ENCODE measurements at regions not wholly inside any gene's neighbourhood (a gene's known extent, or its start where the extent isn't known, plus 50 kb on each side); places are given as distances from the start of the nearest gene placed in this dataset.

- Histone ChIP-seq H3K4me1 (ENCODE audit: control insufficient read depth, extremely low read depth, insufficient read depth, low read length) (no peaks in the 10 kb centered on the region), H3K9me1 (replicated peaks; ENCODE audit: control insufficient read depth, extremely low read depth, insufficient read depth, low read length) (no peaks in the 10 kb centered on the region), H2AFZ (ENCODE audit: low read depth, low read length) (no peak overlapping the region), H3K36me3 (ENCODE audit: control insufficient read depth in 2 of 2, extremely low read depth in 1 of 2, insufficient read depth in 2 of 2, low read length in 2 of 2) (no peaks in the 10 kb centered on the region), H3K79me2 (ENCODE audit: control insufficient read depth, insufficient read depth, low read length) (no peaks in the 10 kb centered on the region), H3K4me3 (replicated peaks in 1 of 3; ENCODE audit: insufficient read depth in 1 of 3, low read depth in 1 of 3, low read length in 3 of 3) (no peak overlapping the region), H3K4me2 (ENCODE audit: insufficient read depth, low read length) (no peak overlapping the region), H3K9me3 (replicated peaks; ENCODE audit: control insufficient read depth, insufficient read depth, low read length) (no peaks in the 10 kb centered on the region), H3K27me3 (ENCODE audit: control insufficient read depth in 2 of 2, insufficient read depth in 2 of 2, low read length in 2 of 2) (peaks cover 32 to 52% of the 10 kb centered on the region in 2 experiments), H4K20me1 (replicated peaks; ENCODE audit: control insufficient read depth, extremely low read depth, insufficient read depth, low read length) (no peaks in the 10 kb centered on the region), H3K9ac (replicated peaks; ENCODE audit: extremely low read depth, insufficient read depth, low read length) (no peak overlapping the region), H3K27ac (ENCODE audit: insufficient read depth, low read depth, low read length) (no peak overlapping the region)
- CTCF ChIA-PET: interaction anchor here (1.2 to 3.6 kb wide), 12 partner anchors 9 to 318 kb away, joined by 3 to 168 read pairs (median 10); no protein-coding TSS in a partner anchor
- FAIRE-seq: no peak
- no TSS peak for BruUV-seq (replicated peaks)
- intact Hi-C loops (cut with micrococcal nuclease): loop anchor here (2.0 kb wide), 1 partner anchor 55 kb away; no protein-coding TSS in a partner anchor
- POLR2A ChIA-PET: no interaction called here
- dilution Hi-C loops (cut with MboI; ENCODE audit: extremely low pct_ligation_motif_present, low sequenced_read_pairs): loop anchor here (25.0 kb wide), 1 partner anchor 265 kb away; no protein-coding TSS in a partner anchor
- TF ChIP-seq JUN (IDR thresholded peaks at IDR 0.05; ENCODE audit: borderline replicate concordance, insufficient read depth, insufficient read length, low read depth): no peak
- TF ChIP-seq POLR2AphosphoS5 (IDR thresholded peaks at IDR 0.05; ENCODE audit: insufficient read depth, low read depth, low read length): no peak
- TF ChIP-seq POLR2A (IDR thresholded peaks at IDR 0.05; ENCODE audit: low read depth, low read length): no peak
- TF ChIP-seq FOS (IDR thresholded peaks at IDR 0.05; ENCODE audit: borderline replicate concordance, insufficient read depth, low read length): no peak
- TF ChIP-seq CTCF (IDR thresholded peaks at IDR 0.05; ENCODE audit: extremely low read depth in 1 of 2, insufficient read depth in 1 of 2, low read depth in 1 of 2, low read length in 2 of 2): no peak
- no peak for TF ChIP-seq EZH2 (IDR thresholded peaks at IDR 0.05; ENCODE audit: borderline replicate concordance, low read depth, low read length, severe bottlenecking)
- TF ChIP-seq GATA2 (IDR thresholded peaks at IDR 0.05; ENCODE audit: insufficient read depth, insufficient read length, low read depth, low read length): no peak
- no peak for TF ChIP-seq MYC (IDR thresholded peaks at IDR 0.05; ENCODE audit: low read depth, low read length)
- TF ChIP-seq, protein P1, sequence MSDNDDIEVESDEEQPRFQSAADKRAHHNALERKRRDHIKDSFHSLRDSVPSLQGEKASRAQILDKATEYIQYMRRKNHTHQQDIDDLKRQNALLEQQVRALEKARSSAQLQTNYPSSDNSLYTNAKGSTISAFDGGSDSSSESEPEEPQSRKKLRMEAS (IDR thresholded peaks at IDR 0.05; ENCODE audit: insufficient read depth, insufficient read length): no peak
- DNase-seq (ENCODE audit: low read depth, low spot score): no peak
Measured at GRCh38 chr5:15002173-15002572, 130.6 kb upstream of the ANKH start.

Measured in endothelial cell of umbilical vein (primary cell).